ENCODE measurements at regions not wholly inside any gene's neighbourhood (a gene's known extent, or its start where the extent isn't known, plus 50 kb on each side); places are given as distances from the start of the nearest gene placed in this dataset.
"Not testable (repeated sequence)": the region's sequence is repeated elsewhere in the genome, so short reads cannot be mapped to it uniquely, and the experiment has no call there.

DNA sequence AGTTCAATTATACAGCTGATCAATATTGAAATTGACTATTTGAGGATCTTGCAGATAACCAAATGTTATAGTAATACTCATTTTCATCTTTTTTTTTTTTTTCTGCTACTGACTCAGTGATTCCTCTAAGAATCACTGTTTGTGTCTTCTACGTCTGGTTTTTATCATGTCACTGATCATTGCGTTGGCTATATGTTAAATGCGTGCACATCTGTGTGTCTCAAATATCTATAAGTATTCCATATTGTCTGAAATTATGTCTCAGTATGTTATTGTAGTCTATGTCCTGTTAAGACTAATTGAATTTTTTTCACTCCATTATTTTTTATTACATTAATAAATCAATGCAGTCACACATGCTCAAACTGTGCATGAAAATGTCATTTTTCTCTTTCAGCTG is 200.5 kb downstream of the PCDH20 start:
- H3K4me1 ChIP-seq (ENCODE audit: control insufficient read depth, insufficient read depth, low read length, unreplicated experiment): no peaks in the 10 kb centered on the region
- H3K79me2 ChIP-seq (ENCODE audit: control insufficient read depth, insufficient read depth, low read length, unreplicated experiment): no peaks in the 10 kb centered on the region
- H3K27me3 ChIP-seq (ENCODE audit: insufficient read depth, low read length): no peaks in the 10 kb centered on the region
- no peaks in the 10 kb centered on the region for H3K36me3 ChIP-seq (ENCODE audit: insufficient read depth, low read length)
- no peak overlapping the region for H2AFZ ChIP-seq (ENCODE audit: low read length, unreplicated experiment)
- no peak overlapping the region for H3K4me3 ChIP-seq (ENCODE audit: low read depth, low read length)
- H3K27ac ChIP-seq (ENCODE audit: low read depth, low read length): no peak overlapping the region

DNA sequence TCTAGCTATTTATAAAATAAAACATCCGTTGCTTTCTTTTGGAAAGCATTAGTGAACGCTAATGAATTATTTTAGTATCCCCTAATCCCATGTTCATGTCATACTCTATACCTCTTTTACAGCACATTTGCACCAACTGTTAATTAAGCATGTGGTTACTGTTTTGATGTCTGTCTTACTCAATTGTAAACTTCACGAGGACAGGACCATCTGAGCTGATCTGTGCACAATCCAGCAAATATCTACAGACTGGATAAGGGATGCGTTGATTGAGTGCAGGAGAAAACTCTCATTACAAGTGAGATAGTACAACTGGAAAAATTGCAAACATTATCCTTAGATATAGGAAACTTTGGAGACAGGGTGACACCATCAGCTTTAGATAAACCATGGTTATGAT is 201.1 kb downstream of the PCDH20 start:
- H3K4me1 ChIP-seq (ENCODE audit: control insufficient read depth, insufficient read depth, low read length, unreplicated experiment): no peaks in the 10 kb centered on the region
- H3K36me3 ChIP-seq (ENCODE audit: insufficient read depth, low read length): no peaks in the 10 kb centered on the region
- no peaks in the 10 kb centered on the region for H3K27me3 ChIP-seq (ENCODE audit: insufficient read depth, low read length)
- H3K4me3 ChIP-seq (ENCODE audit: low read depth, low read length): no peak overlapping the region
- no peak overlapping the region for H2AFZ ChIP-seq (ENCODE audit: low read length, unreplicated experiment)
- no peak overlapping the region for H3K27ac ChIP-seq (ENCODE audit: low read depth, low read length)
- no peaks in the 10 kb centered on the region for H3K79me2 ChIP-seq (ENCODE audit: control insufficient read depth, insufficient read depth, low read length, unreplicated experiment)

DNA sequence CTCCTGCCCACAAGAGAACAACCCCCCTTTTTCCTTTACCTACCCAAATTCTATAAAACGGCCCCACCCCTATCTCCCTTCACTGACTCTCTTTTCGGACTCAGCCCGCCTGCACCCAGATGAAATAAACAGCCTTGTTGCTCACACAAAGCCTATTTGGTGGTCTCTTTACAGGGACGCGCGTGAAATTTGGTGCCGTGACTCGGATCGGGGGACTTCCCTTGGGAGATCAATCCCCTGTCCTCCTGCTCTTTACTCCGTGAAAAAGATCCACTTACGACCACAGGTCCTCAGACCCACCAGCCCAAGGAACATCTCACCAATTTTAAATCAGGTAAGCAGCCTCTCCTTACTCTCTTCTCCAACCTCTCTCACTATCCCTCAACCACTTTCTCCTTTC is 209.8 kb downstream of the PCDH20 start:
- not testable (repeated sequence) for H2AFZ ChIP-seq (ENCODE audit: low read length, unreplicated experiment); H3K79me2 ChIP-seq (ENCODE audit: control insufficient read depth, insufficient read depth, low read length, unreplicated experiment); H3K27ac ChIP-seq (ENCODE audit: low read depth, low read length); H3K4me1 ChIP-seq (ENCODE audit: control insufficient read depth, insufficient read depth, low read length, unreplicated experiment); H3K4me3 ChIP-seq (ENCODE audit: low read depth, low read length); H3K27me3 ChIP-seq (ENCODE audit: insufficient read depth, low read length); H3K36me3 ChIP-seq (ENCODE audit: insufficient read depth, low read length)

DNA sequence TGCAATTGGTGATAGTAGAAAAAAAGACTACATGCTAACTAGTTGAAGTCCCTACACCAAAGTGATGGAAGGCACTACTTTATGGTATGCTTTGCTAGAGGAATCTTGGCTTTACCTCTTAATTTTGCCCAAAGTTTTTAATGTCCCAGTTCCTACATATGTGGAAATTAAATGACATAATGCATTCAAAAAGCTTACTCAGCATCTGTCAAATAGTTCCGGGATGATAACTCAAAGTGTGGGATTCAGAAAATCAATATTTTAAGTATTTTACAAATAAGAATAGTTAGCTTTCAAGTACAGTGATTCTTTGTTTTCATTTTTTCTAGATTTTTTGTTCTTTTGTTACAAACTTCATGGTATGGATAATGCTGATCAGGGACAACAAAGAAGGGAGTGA is 211.6 kb downstream of the PCDH20 start:
- H2AFZ ChIP-seq (ENCODE audit: low read length, unreplicated experiment): no peak overlapping the region
- H3K4me1 ChIP-seq (ENCODE audit: control insufficient read depth, insufficient read depth, low read length, unreplicated experiment): no peaks in the 10 kb centered on the region
- H3K4me3 ChIP-seq (ENCODE audit: low read depth, low read length): no peak overlapping the region
- no peak overlapping the region for H3K27ac ChIP-seq (ENCODE audit: low read depth, low read length)
- no peaks in the 10 kb centered on the region for H3K27me3 ChIP-seq (ENCODE audit: insufficient read depth, low read length)
- no peaks in the 10 kb centered on the region for H3K79me2 ChIP-seq (ENCODE audit: control insufficient read depth, insufficient read depth, low read length, unreplicated experiment)
- H3K36me3 ChIP-seq (ENCODE audit: insufficient read depth, low read length): no peaks in the 10 kb centered on the region

DNA sequence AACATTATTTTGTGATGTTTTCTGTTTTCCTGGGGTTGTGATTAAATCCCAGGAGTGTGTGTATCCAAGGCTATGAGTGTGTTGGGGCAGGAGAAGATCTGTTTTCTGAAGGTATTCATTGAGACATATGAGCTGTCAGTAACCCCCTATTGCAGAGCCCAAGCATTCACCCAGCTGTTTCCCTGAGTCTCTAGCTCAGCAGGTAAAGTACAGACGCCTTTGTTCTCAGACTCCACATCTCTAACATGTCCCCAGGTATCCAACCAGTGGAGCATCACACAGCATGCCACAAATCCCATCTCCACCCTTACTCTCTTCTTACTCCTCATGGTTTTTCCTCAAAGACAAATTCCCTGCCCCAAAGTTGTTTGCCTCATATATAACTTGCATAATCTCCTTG is 213.6 kb downstream of the PCDH20 start:
- no peak overlapping the region for H3K27ac ChIP-seq (ENCODE audit: low read depth, low read length)
- H3K36me3 ChIP-seq (ENCODE audit: insufficient read depth, low read length): no peaks in the 10 kb centered on the region
- H3K79me2 ChIP-seq (ENCODE audit: control insufficient read depth, insufficient read depth, low read length, unreplicated experiment): no peaks in the 10 kb centered on the region
- H3K27me3 ChIP-seq (ENCODE audit: insufficient read depth, low read length): no peaks in the 10 kb centered on the region
- no peak overlapping the region for H2AFZ ChIP-seq (ENCODE audit: low read length, unreplicated experiment)
- no peak overlapping the region for H3K4me3 ChIP-seq (ENCODE audit: low read depth, low read length)
- no peaks in the 10 kb centered on the region for H3K4me1 ChIP-seq (ENCODE audit: control insufficient read depth, insufficient read depth, low read length, unreplicated experiment)

DNA sequence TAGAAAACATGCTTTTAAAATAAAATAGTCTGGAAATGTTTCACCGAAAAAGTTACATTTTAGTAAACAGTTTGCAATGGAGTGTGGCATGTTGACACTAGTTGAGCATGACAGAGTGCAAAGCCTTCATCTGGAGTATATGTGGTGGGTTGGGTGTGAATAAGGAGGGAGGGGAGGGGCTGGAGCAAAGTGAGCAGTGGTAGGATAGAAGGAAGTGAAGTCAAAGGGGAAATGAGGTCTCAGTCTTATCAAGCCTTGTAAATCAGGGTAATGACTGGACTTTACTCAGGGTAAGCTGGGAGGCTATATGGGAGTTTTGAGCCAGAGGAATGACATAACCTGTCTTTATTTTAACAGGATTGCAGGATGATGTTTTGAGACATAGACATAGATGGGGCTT is 222.8 kb downstream of the PCDH20 start:
- Histone ChIP-seq H3K4me3 (ENCODE audit: low read depth, low read length) (no peak overlapping the region), H3K4me1 (ENCODE audit: control insufficient read depth, insufficient read depth, low read length, unreplicated experiment) (no peaks in the 10 kb centered on the region), H3K27me3 (ENCODE audit: insufficient read depth, low read length) (no peaks in the 10 kb centered on the region), H3K79me2 (ENCODE audit: control insufficient read depth, insufficient read depth, low read length, unreplicated experiment) (no peaks in the 10 kb centered on the region), H2AFZ (ENCODE audit: low read length, unreplicated experiment) (no peak overlapping the region), H3K27ac (ENCODE audit: low read depth, low read length) (no peak overlapping the region), H3K36me3 (ENCODE audit: insufficient read depth, low read length) (no peaks in the 10 kb centered on the region)

DNA sequence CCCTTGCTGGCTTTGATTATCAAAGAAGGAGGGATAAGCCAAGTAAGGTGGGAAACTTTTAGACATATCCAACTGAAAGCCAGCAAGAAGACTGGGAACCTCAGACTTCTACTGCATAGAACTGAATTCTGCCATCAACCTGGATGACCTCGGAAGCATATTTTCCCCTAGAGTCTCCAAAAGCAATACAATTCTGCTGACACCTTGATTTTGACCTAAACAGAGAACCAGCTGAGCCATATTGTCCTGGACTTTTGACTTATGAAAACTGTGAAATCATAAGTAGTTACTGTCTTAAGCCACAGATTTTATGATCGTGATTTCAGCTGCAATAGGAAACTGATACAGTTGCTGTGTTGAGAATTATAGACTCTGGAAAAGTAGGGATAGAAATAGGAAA is 227.6 kb downstream of the PCDH20 start:
- H3K36me3 ChIP-seq (ENCODE audit: insufficient read depth, low read length): no peaks in the 10 kb centered on the region
- H3K4me1 ChIP-seq (ENCODE audit: control insufficient read depth, insufficient read depth, low read length, unreplicated experiment): no peaks in the 10 kb centered on the region
- no peak overlapping the region for H2AFZ ChIP-seq (ENCODE audit: low read length, unreplicated experiment)
- H3K27me3 ChIP-seq (ENCODE audit: insufficient read depth, low read length): no peaks in the 10 kb centered on the region
- no peak overlapping the region for H3K27ac ChIP-seq (ENCODE audit: low read depth, low read length)
- no peak overlapping the region for H3K4me3 ChIP-seq (ENCODE audit: low read depth, low read length)
- H3K79me2 ChIP-seq (ENCODE audit: control insufficient read depth, insufficient read depth, low read length, unreplicated experiment): no peaks in the 10 kb centered on the region

DNA sequence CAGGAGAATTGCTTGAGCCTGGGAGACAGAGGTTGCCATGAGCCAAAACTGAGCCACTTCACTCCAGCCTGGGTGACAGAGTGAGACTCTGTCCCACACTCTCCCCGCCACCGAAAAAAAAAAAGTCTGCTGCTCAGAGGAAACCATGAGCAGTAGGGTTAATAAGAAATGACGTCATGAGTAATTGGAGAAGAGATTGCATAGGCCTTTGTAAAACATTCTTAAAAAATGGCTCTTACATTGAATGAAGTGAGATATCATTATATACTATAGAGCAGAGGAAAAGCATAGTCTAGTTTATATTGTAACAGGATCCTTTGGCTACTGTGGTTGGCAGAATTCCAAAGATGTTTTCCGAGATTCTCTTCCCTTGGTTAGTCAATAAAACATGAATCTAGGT is 228.2 kb downstream of the PCDH20 start:
- Histone ChIP-seq H3K4me1 (ENCODE audit: control insufficient read depth, insufficient read depth, low read length, unreplicated experiment) (no peaks in the 10 kb centered on the region), H2AFZ (ENCODE audit: low read length, unreplicated experiment) (no peak overlapping the region), H3K27ac (ENCODE audit: low read depth, low read length) (no peak overlapping the region), H3K27me3 (ENCODE audit: insufficient read depth, low read length) (no peaks in the 10 kb centered on the region), H3K36me3 (ENCODE audit: insufficient read depth, low read length) (no peaks in the 10 kb centered on the region), H3K79me2 (ENCODE audit: control insufficient read depth, insufficient read depth, low read length, unreplicated experiment) (no peaks in the 10 kb centered on the region), H3K4me3 (ENCODE audit: low read depth, low read length) (no peak overlapping the region)

DNA sequence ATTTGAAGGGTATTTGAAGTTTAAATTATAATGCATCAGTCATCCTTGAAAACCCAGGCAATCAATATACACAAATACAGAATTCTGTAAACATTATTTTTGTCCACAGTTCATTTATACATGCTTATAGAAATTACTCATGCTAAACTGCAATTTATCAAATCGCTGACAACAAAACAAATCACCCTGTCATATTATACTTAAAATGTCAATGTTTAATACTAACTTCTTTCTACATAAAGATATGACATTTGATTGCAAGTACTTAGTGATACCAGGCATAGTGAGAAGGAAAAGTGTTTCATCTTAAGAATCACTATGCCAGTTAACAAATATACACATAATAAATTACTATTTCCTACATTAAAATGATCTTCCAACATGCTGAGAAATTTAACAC is 232.0 kb downstream of the PCDH20 start:
- Histone ChIP-seq H3K4me3 (ENCODE audit: low read depth, low read length) (no peak overlapping the region), H3K27me3 (ENCODE audit: insufficient read depth, low read length) (no peaks in the 10 kb centered on the region), H3K36me3 (ENCODE audit: insufficient read depth, low read length) (no peaks in the 10 kb centered on the region), H3K79me2 (ENCODE audit: control insufficient read depth, insufficient read depth, low read length, unreplicated experiment) (no peaks in the 10 kb centered on the region), H2AFZ (ENCODE audit: low read length, unreplicated experiment) (no peak overlapping the region), H3K27ac (ENCODE audit: low read depth, low read length) (no peak overlapping the region), H3K4me1 (ENCODE audit: control insufficient read depth, insufficient read depth, low read length, unreplicated experiment) (no peaks in the 10 kb centered on the region)

DNA sequence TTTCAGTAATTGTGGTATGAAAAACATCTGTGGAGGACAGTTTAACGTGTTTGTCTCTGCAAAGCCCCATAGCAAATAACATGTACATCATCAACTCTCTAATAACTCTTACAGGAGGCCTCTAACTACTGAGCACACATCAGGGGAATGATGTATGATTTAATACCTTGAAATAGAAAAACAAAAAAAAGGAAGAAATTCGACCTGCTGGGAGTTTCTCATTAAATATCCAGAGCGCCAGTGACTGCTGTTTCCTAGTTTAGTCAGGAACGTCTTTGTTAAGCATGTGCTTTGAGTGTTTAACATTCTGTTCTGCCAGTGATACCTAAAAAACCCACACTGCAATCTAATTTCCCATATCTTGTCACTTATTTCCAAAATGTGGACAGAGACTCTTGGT is 235.4 kb downstream of the PCDH20 start:
- Histone ChIP-seq H3K27ac (ENCODE audit: low read depth, low read length) (no peak overlapping the region), H2AFZ (ENCODE audit: low read length, unreplicated experiment) (no peak overlapping the region), H3K27me3 (ENCODE audit: insufficient read depth, low read length) (no peaks in the 10 kb centered on the region), H3K79me2 (ENCODE audit: control insufficient read depth, insufficient read depth, low read length, unreplicated experiment) (no peaks in the 10 kb centered on the region), H3K4me3 (ENCODE audit: low read depth, low read length) (no peak overlapping the region), H3K36me3 (ENCODE audit: insufficient read depth, low read length) (no peaks in the 10 kb centered on the region), H3K4me1 (ENCODE audit: control insufficient read depth, insufficient read depth, low read length, unreplicated experiment) (no peaks in the 10 kb centered on the region)

DNA sequence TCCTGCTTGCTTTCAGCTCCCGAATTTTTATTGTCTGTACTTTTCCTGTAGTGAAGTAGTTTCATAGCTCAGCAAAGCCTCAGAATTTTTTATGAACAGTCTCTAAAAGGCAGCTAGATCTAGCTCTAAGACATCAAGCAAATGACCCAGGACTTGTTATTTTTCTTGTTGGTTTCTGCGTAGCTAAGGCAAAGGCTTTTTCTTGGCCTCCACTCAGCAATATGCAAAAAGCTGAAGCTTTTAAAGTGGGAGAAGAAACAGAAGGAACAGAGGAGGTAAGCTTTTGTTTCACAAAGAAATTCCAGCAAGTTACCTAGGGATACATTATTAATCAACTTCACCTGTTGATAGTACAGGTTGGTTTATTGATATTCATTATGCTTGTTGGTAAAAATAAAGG is 235.9 kb downstream of the PCDH20 start:
- Histone ChIP-seq H2AFZ (ENCODE audit: low read length, unreplicated experiment) (no peak overlapping the region), H3K27ac (ENCODE audit: low read depth, low read length) (no peak overlapping the region), H3K36me3 (ENCODE audit: insufficient read depth, low read length) (no peaks in the 10 kb centered on the region), H3K4me3 (ENCODE audit: low read depth, low read length) (no peak overlapping the region), H3K4me1 (ENCODE audit: control insufficient read depth, insufficient read depth, low read length, unreplicated experiment) (no peaks in the 10 kb centered on the region), H3K79me2 (ENCODE audit: control insufficient read depth, insufficient read depth, low read length, unreplicated experiment) (no peaks in the 10 kb centered on the region), H3K27me3 (ENCODE audit: insufficient read depth, low read length) (no peaks in the 10 kb centered on the region)

DNA sequence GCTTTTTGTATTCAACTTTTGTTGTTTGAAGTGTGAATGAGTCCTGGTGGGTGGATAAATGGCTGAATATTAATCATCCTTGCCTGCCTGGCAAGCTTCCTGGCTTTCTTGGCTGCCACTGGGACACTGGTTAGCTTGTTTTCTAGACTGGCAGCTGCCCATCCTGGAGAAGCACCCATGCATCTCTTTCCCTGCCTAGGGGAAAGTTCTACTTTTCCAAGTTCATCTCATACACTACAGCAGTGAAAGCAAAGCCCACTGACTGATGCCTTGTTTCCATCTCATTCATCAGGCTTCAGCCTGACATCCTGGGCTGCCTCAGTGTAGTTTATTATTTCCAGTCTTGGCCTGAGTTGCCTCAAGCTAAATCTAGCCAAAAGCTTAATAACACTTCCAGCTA is 244.8 kb downstream of the PCDH20 start:
- Histone ChIP-seq H2AFZ (ENCODE audit: low read length, unreplicated experiment) (no peak overlapping the region), H3K4me1 (ENCODE audit: control insufficient read depth, insufficient read depth, low read length, unreplicated experiment) (no peaks in the 10 kb centered on the region), H3K27me3 (ENCODE audit: insufficient read depth, low read length) (no peaks in the 10 kb centered on the region), H3K79me2 (ENCODE audit: control insufficient read depth, insufficient read depth, low read length, unreplicated experiment) (no peaks in the 10 kb centered on the region), H3K27ac (ENCODE audit: low read depth, low read length) (no peak overlapping the region), H3K4me3 (ENCODE audit: low read depth, low read length) (no peak overlapping the region), H3K36me3 (ENCODE audit: insufficient read depth, low read length) (no peaks in the 10 kb centered on the region)
